LNCaP clone FGC (cell line): ENCODE measurements at regions not wholly inside any gene's neighbourhood (a gene's known extent, or its start where the extent isn't known, plus 50 kb on each side); places are given as distances from the start of the nearest gene placed in this dataset.
"Not testable (repeated sequence)": the region's sequence is repeated elsewhere in the genome, so short reads cannot be mapped to it uniquely, and the experiment has no call there.

ENCODE experiments used
- DNase-seq: peaks from one replicate; pipeline ENCODE4 v3.0.0-alpha.2; 2011; ENCODE audit warnings: low read depth
- H3K4me3 ChIP-seq: 2 replicates; pipeline ENCODE4 v1.5.1; 2011; ENCODE audit warnings: mild to moderate bottlenecking, low read depth, low read length, control low read depth
- CTCF ChIP-seq: IDR thresholded peaks from 2 replicates; pipeline ENCODE4 v1.5.1; 2012; ENCODE audit warnings: mild to moderate bottlenecking; ENCODE audit not compliant: control insufficient read depth, insufficient read depth; ENCODE audit errors: extremely low read depth

- no peak for TF ChIP-seq CTCF
- no peak overlapping the region for H3K4me3 ChIP-seq
- no peak for DNase-seq
Measured at GRCh38 chr21:33994373-33994772, 78.8 kb upstream of the ATP5PO start.

GRCh38 chr21:33993286-33994231 is 78.0 kb upstream of the ATP5PO start:
- no peak overlapping the region for H3K4me3 ChIP-seq
- no peak for TF ChIP-seq CTCF
- no peak for DNase-seq

GRCh38 chr21:33992412-33992811 is 76.8 kb upstream of the ATP5PO start:
- H3K4me3 ChIP-seq, DNase-seq: not testable (repeated sequence)

GRCh38 chr21:33991133-33991532 is 75.5 kb upstream of the ATP5PO start:
- no peak overlapping the region for H3K4me3 ChIP-seq
- no peak for DNase-seq
- TF ChIP-seq CTCF, result no peak

- no peak for DNase-seq
Measured at GRCh38 chr21:33989440-33989839, 73.8 kb upstream of the ATP5PO start.

GRCh38 chr21:33988237-33989017 is 72.8 kb upstream of the ATP5PO start:
- no peak for DNase-seq
- TF ChIP-seq CTCF, result no peak
- no peak overlapping the region for H3K4me3 ChIP-seq

More at GRCh38 chr21:33989440-33989839, 73.8 kb upstream of the ATP5PO start:
- TF ChIP-seq CTCF, result no peak
- no peak overlapping the region for H3K4me3 ChIP-seq

GRCh38 chr21:33987461-33987860 is 71.9 kb upstream of the ATP5PO start:
- DNase-seq, result no peak
- H3K4me3 ChIP-seq, result no peak overlapping the region
- TF ChIP-seq CTCF, result no peak
